HuH-7 (cell line): ENCODE measurements at regions not wholly inside any gene's neighbourhood (a gene's known extent, or its start where the extent isn't known, plus 50 kb on each side); places are given as distances from the start of the nearest gene placed in this dataset.
A peak's percentile ranks its signal among the peaks of the same experiment; 100 is the strongest.
"Not testable (repeated sequence)": the region's sequence is repeated elsewhere in the genome, so short reads cannot be mapped to it uniquely, and the experiment has no call there.

Source experiments
- DNase-seq: peaks from one replicate; pipeline ENCODE4 v3.0.0; 2011; ENCODE audit warnings: low spot score

- no peak for DNase-seq
Observed at GRCh38 chr1:166391279-166392066, 224.7 kb upstream of the FAM78B start.

GRCh38 chr1:166395729-166396128, 228.9 kb upstream of the FAM78B start:
- no peak for DNase-seq

- DNase-seq: peak; percentile 11
Observed at GRCh38 chr1:166409253-166410082, 242.7 kb upstream of the FAM78B start.

GRCh38 chr1:166410083-166410385, 243.2 kb upstream of the FAM78B start:
- no peak for DNase-seq

GRCh38 chr1:166416831-166417230, 250.0 kb upstream of the FAM78B start:
- DNase-seq: not testable (repeated sequence)

- no peak for DNase-seq
Observed at GRCh38 chr1:166418344-166418933, 251.6 kb upstream of the FAM78B start.

- not testable (repeated sequence) for DNase-seq
Observed at GRCh38 chr1:166422586-166422985, 255.8 kb upstream of the FAM78B start.

- no peak for DNase-seq
Observed at GRCh38 chr1:166432655-166433054, 265.9 kb upstream of the FAM78B start.

- DNase-seq: peak; percentile 26
Observed at GRCh38 chr1:166433404-166434304, 266.9 kb upstream of the FAM78B start.

GRCh38 chr1:166457700-166458099, 290.9 kb upstream of the FAM78B start:
- no peak for DNase-seq

- DNase-seq: no peak
Observed at GRCh38 chr1:166464333-166464732, 297.5 kb upstream of the FAM78B start.

GRCh38 chr1:166470014-166470413, 303.2 kb upstream of the FAM78B start:
- DNase-seq: no peak

GRCh38 chr1:166470441-166470840, 303.6 kb upstream of the FAM78B start:
- no peak for DNase-seq

- no peak for DNase-seq
Observed at GRCh38 chr1:166471359-166471758, 304.6 kb upstream of the FAM78B start.

GRCh38 chr1:166479052-166479631, 312.3 kb upstream of the FAM78B start:
- no peak for DNase-seq

- no peak for DNase-seq
Observed at GRCh38 chr1:166484471-166484870, 317.7 kb upstream of the FAM78B start.

- no peak for DNase-seq
Observed at GRCh38 chr1:166484871-166485270, 318.1 kb upstream of the FAM78B start.

GRCh38 chr1:166485620-166486019, 318.8 kb upstream of the FAM78B start:
- no peak for DNase-seq

GRCh38 chr1:166488327-166488726, 321.5 kb upstream of the FAM78B start:
- DNase-seq: no peak

- DNase-seq: no peak
Observed at GRCh38 chr1:166489356-166489669, 322.5 kb upstream of the FAM78B start.

GRCh38 chr1:166489670-166490436, 323.1 kb upstream of the FAM78B start:
- no peak for DNase-seq
